ENCODE measurements at regions not wholly inside any gene's neighbourhood (a gene's known extent, or its start where the extent isn't known, plus 50 kb on each side); places are given as distances from the start of the nearest gene placed in this dataset.
"Not testable (repeated sequence)": the region's sequence is repeated elsewhere in the genome, so short reads cannot be mapped to it uniquely, and the experiment has no call there.

DNA sequence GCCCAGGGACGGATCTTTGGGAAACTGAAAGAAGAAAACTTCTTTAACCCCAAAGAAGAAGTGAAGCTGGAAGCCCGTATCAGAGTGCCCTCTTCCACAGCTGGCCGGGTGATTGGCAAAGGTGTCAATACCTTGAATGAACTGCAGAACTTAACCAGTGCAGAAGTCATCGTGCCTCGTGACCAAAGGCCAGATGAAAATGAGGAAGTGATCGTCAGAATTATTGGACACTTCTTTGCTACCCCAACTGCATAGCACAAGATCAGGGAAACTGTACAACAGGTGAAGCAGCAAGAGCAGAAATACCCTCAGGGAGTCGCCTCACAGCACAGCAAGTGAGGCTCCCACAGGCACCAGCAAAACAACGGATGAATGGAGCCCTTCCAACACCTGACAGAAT, 114.0 kb downstream of the NBPF12 start:
- Histone ChIP-seq H3K4me1 (ENCODE audit: control insufficient read depth in 4 of 4, insufficient read depth in 4 of 4, low read length in 3 of 4) (no peaks in the 10 kb centered on the region), H3K27me3 (ENCODE audit: control insufficient read depth in 4 of 4, insufficient read depth in 4 of 4, low read length in 3 of 4) (no peaks in the 10 kb centered on the region), H3K36me3 (ENCODE audit: control insufficient read depth in 4 of 4, insufficient read depth in 3 of 4, low read depth in 1 of 4, low read length in 3 of 4) (peaks cover 0 to 2% (median 0%) of the 10 kb centered on the region in 4 donors), H3K4me3 (ENCODE audit: low read depth in 1 of 3, low read length in 3 of 3) (no peak overlapping the region), H3K27ac (ENCODE audit: low read depth in 1 of 2, low read length in 2 of 2) (no peak overlapping the region), H3K9me3 (ENCODE audit: control insufficient read depth in 4 of 4, low read length in 3 of 4) (no peaks in the 10 kb centered on the region), H3K9ac (ENCODE audit: low read depth in 1 of 2, low read length in 2 of 2) (no peak overlapping the region)
- DNase-seq (ENCODE audit: low spot score), result no peak
- WGBS, result 89% methylated on average over 8 of the region's 8 CpGs
- no peak for TF ChIP-seq FOXA1 (IDR thresholded peaks at IDR 0.05)

DNA sequence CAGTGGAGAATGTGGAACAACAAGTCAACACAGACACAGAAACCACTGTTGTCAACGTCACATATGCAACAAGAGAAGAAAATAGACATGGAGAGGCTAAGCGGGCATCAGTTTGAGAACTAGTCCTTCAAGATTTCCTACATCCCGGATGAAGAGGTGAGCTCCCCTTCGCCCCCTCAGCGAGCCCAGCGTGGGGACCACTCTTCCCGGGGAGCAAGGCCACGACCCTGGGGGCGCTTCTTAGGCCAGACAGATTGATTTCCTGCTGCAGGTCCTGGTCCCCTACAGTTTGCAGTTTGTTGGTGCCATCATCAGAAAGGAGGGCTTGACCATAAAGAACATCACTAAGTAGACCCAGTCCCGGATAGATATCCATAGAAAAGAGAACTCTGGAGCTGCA, 113.0 kb downstream of the NBPF12 start:
- 90% methylated on average over 10 of the region's 10 CpGs for WGBS
- Histone ChIP-seq H3K27me3 (ENCODE audit: control insufficient read depth in 4 of 4, insufficient read depth in 4 of 4, low read length in 3 of 4) (no peaks in the 10 kb centered on the region), H3K36me3 (ENCODE audit: control insufficient read depth in 4 of 4, insufficient read depth in 3 of 4, low read depth in 1 of 4, low read length in 3 of 4) (peaks cover 0 to 2% (median 0%) of the 10 kb centered on the region in 4 donors), H3K4me3 (ENCODE audit: low read depth in 1 of 3, low read length in 3 of 3) (no peak overlapping the region), H3K4me1 (ENCODE audit: control insufficient read depth in 4 of 4, insufficient read depth in 4 of 4, low read length in 3 of 4) (no peaks in the 10 kb centered on the region), H3K9me3 (ENCODE audit: control insufficient read depth in 4 of 4, low read length in 3 of 4) (no peaks in the 10 kb centered on the region), H3K9ac (ENCODE audit: low read depth in 1 of 2, low read length in 2 of 2) (no peak overlapping the region), H3K27ac (ENCODE audit: low read depth in 1 of 2, low read length in 2 of 2) (no peak overlapping the region)
- no peak for DNase-seq (ENCODE audit: low spot score)
- TF ChIP-seq TAF1 (conservative IDR thresholded peaks at IDR 0.05) (no peak), FOXA2 (IDR thresholded peaks at IDR 0.05) (no peak), GABPA (IDR thresholded peaks at IDR 0.05 in 1 of 2, conservative IDR thresholded peaks at IDR 0.05 in 1 of 2) (no peak), RAD21 (IDR thresholded peaks at IDR 0.05) (no peak)
- TF ChIP-seq, protein P1, sequence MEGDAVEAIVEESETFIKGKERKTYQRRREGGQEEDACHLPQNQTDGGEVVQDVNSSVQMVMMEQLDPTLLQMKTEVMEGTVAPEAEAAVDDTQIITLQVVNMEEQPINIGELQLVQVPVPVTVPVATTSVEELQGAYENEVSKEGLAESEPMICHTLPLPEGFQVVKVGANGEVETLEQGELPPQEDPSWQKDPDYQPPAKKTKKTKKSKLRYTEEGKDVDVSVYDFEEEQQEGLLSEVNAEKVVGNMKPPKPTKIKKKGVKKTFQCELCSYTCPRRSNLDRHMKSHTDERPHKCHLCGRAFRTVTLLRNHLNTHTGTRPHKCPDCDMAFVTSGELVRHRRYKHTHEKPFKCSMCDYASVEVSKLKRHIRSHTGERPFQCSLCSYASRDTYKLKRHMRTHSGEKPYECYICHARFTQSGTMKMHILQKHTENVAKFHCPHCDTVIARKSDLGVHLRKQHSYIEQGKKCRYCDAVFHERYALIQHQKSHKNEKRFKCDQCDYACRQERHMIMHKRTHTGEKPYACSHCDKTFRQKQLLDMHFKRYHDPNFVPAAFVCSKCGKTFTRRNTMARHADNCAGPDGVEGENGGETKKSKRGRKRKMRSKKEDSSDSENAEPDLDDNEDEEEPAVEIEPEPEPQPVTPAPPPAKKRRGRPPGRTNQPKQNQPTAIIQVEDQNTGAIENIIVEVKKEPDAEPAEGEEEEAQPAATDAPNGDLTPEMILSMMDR (IDR thresholded peaks at IDR 0.05; ENCODE audit: low read depth, low read length, missing input control), result no peak
- TF ChIP-seq, protein P2, sequence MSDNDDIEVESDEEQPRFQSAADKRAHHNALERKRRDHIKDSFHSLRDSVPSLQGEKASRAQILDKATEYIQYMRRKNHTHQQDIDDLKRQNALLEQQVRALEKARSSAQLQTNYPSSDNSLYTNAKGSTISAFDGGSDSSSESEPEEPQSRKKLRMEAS (IDR thresholded peaks at IDR 0.05), result no peak

DNA sequence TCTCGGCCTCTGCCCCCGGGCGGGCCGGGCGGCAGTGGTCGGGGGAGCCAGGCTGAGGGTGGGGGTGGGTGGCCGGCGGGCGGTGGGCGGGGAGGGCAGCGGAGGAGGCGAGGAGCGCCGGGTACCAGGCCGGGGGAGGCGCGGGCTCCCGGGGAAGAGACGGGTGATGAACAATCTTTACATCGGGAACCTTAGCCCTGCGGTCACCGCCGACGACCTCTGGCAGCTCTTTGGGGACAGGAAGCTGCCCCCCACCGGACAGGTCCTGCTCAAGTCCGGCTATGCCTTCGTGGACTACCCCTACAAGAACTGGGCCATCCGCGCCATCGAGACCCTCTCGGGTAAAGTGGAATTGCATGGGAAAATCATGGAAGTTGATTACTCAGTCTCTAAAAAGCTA, 112.5 kb downstream of the NBPF12 start:
- Histone ChIP-seq H3K4me1 (ENCODE audit: control insufficient read depth in 4 of 4, insufficient read depth in 4 of 4, low read length in 3 of 4) (no peaks in the 10 kb centered on the region), H3K4me3 (ENCODE audit: low read depth in 1 of 3, low read length in 3 of 3) (no peak overlapping the region), H3K27me3 (ENCODE audit: control insufficient read depth in 4 of 4, insufficient read depth in 4 of 4, low read length in 3 of 4) (no peaks in the 10 kb centered on the region), H3K9ac (ENCODE audit: low read depth in 1 of 2, low read length in 2 of 2) (no peak overlapping the region), H3K27ac (ENCODE audit: low read depth in 1 of 2, low read length in 2 of 2) (no peak overlapping the region), H3K9me3 (ENCODE audit: control insufficient read depth in 4 of 4, low read length in 3 of 4) (no peaks in the 10 kb centered on the region), H3K36me3 (ENCODE audit: control insufficient read depth in 4 of 4, insufficient read depth in 3 of 4, low read depth in 1 of 4, low read length in 3 of 4) (peaks cover 0 to 2% (median 0%) of the 10 kb centered on the region in 4 donors)
- 97% methylated on average over 31 of the region's 31 CpGs for WGBS
- no peak for DNase-seq (ENCODE audit: low spot score)
- TF ChIP-seq RXRA (IDR thresholded peaks at IDR 0.05) (no peak), GABPA (IDR thresholded peaks at IDR 0.05 in 1 of 2, conservative IDR thresholded peaks at IDR 0.05 in 1 of 2) (no peak), SP1 (IDR thresholded peaks at IDR 0.05) (no peak), YY1 (IDR thresholded peaks at IDR 0.05) (no peak), HNF4G (IDR thresholded peaks at IDR 0.05) (no peak), EGR1 (IDR thresholded peaks at IDR 0.05; ENCODE audit: low read depth in 2 of 2) (no peak), HNF4A (conservative IDR thresholded peaks at IDR 0.05) (no peak), FOXA1 (IDR thresholded peaks at IDR 0.05) (no peak), FOXA2 (IDR thresholded peaks at IDR 0.05) (no peak), TAF1 (conservative IDR thresholded peaks at IDR 0.05) (no peak), NR2F2 (IDR thresholded peaks at IDR 0.05) (no peak)
- TF ChIP-seq, protein P1 (IDR thresholded peaks at IDR 0.05; ENCODE audit: low read depth, low read length, missing input control), result no peak
- TF ChIP-seq, protein P3, sequence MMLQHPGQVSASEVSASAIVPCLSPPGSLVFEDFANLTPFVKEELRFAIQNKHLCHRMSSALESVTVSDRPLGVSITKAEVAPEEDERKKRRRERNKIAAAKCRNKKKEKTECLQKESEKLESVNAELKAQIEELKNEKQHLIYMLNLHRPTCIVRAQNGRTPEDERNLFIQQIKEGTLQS (IDR thresholded peaks at IDR 0.05), result no peak
- TF ChIP-seq, protein P2 (IDR thresholded peaks at IDR 0.05), result no peak

DNA sequence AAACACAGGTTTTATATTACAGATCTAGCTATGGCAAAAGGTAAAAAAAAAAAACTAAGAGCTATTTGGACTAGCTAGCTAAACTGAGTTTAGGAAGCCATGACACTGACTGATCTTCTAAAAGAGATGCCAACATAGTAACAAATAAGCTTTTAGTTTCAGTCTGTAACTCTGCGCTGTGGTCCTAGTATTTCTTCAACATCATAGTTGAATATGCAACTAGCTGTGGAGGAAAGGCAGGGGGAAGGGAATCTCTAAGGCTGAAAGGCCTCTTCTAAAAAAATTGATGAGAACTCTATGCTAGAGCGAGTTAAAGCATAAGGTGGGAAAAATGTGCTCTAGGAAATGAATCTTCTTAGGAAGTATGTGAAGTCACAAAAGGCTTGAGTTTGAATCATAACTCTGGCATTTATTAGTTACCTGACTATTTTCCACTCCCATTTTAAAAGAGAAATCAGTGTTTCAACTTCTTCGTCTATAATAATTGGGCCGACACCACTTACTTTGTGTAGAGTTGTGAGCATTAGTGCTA, 108.8 kb downstream of the NBPF12 start:
- H3K27ac ChIP-seq (ENCODE audit: low read depth in 1 of 2, low read length in 2 of 2); H3K4me3 ChIP-seq (ENCODE audit: low read depth in 1 of 3, low read length in 3 of 3); DNase-seq (ENCODE audit: low spot score); H3K27me3 ChIP-seq (ENCODE audit: control insufficient read depth in 4 of 4, insufficient read depth in 4 of 4, low read length in 3 of 4); H3K36me3 ChIP-seq (ENCODE audit: control insufficient read depth in 4 of 4, insufficient read depth in 3 of 4, low read depth in 1 of 4, low read length in 3 of 4); H3K9ac ChIP-seq (ENCODE audit: low read depth in 1 of 2, low read length in 2 of 2); H3K4me1 ChIP-seq (ENCODE audit: control insufficient read depth in 4 of 4, insufficient read depth in 4 of 4, low read length in 3 of 4); H3K9me3 ChIP-seq (ENCODE audit: control insufficient read depth in 4 of 4, low read length in 3 of 4): not testable (repeated sequence)
- WGBS, result 87% methylated on average over 4 of the region's 4 CpGs
